HG03342 (cell line): ENCODE measurements at regions not wholly inside any gene's neighbourhood (a gene's known extent, or its start where the extent isn't known, plus 50 kb on each side); places are given as distances from the start of the nearest gene placed in this dataset.

Source experiments
- ATAC-seq: cut with Tn5 transposase; IDR thresholded peaks from one replicate; pipeline ENCODE4 v1.9.1; 2021; ENCODE audit warnings: mild to moderate bottlenecking, moderate library complexity; ENCODE audit not compliant: unreplicated experiment

DNA sequence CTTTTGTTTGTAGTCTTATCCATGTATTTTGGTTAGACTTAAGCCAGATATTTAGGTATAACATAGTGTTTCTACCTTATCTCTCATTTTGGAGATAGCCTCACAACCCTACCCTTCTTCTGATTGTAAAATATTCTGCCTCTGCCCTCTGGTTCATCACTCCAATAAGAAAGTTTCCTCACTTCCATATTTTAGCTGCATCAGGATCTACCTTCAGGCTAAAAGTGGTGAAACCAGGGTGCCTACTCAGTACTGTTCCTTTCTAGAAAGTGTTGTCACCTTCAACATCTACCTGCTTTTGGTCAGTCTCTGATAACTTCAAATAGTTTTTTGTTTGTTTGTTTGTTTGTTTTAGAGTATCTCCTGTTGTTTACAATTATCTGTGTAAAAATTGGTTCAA is 294.6 kb downstream of the ANXA1 start:
- ATAC-seq = no peak

DNA sequence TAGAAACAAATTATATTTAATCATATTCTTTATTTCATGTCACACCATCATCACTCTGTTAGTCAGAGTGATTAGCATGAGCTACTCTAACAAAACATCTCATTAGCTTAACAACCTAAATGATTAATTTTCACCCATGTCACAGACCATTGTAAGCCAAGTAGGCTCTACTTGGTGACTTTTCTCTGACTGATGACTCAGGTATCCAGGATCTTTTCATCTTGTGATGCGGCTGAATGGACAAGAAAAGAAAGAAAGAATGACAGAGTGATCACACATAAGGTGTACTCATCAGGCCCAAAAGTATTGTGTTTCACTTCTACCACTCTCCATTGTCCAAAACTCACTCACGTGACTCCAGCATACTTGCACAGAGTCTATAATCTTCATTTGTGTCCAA is 299.3 kb downstream of the ANXA1 start:
- no peak for ATAC-seq

DNA sequence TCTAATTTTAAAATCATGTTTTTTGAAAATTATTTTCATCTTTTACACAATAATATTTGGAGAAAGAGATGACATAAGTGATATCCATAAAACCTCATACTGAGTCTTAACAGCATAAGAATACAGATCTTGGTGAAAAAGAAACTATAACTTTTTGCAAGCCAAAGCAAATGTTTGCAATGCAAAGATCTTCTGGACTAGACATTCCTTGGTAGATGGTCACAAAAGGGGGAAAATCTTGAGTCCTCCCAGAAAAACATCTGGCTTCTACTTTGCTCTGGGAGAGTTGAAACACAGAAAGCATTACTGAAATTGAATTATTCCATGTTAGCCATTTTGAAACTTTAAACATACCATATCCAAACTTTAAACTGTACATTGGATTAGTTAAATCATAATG is 308.2 kb downstream of the ANXA1 start:
- no peak for ATAC-seq

DNA sequence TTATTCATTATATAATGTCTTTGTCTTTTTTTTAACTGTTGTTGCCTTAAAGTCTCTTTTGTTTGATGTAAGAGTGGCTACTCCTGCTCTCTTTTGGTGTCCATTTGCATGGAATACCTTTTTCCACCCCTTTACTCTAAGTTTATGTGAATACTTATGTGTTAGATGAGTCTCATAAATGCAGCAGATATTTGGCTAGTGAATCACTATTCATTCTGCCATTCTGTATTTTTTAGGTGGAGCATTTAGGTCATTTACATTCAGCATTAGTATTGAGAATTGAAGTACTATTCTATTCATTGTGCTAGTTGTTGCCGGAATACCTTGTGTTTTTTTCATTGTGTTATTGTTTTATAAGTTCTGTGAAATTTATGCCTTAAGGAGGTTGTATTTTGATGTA is 317.1 kb downstream of the ANXA1 start:
- no peak for ATAC-seq

DNA sequence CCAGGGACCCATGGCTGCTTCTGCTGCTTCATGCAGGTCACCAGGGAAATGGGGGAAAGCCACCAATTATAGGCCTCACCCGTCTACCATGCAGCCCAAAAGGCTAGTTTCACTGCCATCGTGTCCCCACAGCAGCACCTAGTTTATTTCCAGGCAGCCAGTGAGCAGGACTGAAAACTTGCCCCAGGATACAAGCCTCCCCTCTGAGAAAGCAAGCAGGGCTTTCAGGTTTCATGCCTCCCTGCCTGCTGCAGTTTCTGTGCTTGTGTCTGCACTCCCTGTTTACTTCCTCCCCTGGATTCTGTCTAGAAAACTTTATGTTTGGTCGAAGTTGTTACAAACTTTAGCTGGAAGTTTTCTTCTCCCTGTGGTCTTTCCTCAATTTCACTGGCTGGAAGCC is 319.1 kb downstream of the ANXA1 start:
- ATAC-seq = no peak

DNA sequence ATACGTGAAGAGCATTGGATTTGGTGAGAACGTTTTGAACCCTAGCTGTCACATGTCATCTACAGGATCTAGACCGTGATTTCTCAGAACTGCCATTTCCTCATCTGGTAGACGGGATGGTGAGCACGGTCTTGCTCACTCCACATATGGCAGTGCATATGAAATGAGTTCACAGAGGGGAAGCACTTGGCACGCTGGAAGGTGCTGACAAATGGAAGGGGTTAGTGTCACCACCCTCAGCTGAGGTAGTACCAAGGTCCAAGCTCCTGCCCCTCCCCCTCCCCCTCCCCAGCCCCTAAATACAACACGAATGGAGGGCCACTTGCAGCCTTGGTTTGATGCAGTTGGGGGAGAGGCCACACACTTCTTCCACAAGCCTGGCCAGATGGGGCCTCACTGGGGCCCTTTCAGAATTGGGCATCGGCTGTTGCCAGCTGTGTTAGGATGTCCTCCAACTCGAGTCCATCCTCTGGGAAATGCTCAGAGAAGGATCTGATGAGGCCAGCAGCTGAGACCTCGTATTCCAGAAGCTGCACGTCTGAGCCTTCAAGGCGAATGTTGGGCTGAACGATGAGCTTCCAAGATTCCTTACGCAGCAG is 322.4 kb downstream of the ANXA1 start:
- no peak for ATAC-seq

DNA sequence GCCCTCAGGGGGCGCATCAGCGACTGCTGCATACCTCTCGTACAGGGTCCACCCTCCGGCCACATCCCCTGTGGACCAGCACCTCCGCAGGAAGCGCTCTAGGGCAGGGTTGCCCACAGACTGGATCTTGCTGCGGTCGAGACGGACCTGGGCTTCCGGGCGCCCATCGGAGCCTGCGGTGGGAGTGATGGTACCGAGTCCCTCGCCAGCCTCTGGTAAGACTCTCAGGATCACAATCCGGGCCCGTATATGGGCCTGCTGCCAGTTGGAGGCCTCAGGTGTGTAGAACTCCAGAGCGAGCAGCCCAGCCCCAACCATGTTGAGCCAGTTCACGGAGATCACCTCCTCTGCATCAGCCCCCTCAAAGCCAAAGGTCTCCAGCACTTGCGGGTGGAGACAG is 323.0 kb downstream of the ANXA1 start:
- ATAC-seq = no peak

DNA sequence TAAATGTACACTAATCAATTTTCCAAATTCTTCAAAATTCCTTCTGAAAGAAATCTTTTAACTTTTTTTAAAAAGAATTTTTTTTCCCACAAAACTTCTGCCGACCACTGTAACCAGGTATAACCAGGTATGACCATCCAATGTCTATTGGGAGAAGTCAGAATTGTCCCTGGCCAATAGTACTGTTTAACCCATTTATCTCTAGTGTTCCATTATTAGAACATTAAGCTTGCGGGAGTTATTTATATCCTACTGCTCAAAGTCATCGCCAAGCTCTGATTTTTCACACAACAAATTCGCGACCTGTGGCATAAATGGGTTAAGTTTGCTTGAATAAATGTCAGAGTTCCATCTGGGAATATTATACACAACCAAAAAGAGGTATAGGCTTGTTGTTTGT is 343.2 kb downstream of the ANXA1 start:
- no peak for ATAC-seq

DNA sequence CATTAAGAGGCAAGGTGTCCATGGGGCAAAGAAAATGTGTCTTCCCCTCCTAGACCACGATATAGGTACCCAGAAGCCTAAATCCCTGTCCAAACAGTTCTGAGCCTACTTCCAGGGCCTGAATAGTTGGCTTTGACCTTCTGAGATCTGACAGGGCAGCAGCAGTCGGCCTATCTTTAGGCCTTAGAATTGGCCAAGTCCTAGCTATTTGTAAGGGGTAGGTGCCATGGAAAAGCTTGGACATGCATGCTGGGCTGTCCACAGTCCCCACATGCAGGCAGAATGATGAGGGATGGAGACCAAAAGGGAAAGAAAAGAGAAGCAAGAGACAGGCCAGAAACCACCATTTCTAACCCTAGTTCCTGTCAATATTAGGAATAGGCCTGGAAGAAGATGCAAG is 346.1 kb downstream of the ANXA1 start:
- ATAC-seq = no peak

DNA sequence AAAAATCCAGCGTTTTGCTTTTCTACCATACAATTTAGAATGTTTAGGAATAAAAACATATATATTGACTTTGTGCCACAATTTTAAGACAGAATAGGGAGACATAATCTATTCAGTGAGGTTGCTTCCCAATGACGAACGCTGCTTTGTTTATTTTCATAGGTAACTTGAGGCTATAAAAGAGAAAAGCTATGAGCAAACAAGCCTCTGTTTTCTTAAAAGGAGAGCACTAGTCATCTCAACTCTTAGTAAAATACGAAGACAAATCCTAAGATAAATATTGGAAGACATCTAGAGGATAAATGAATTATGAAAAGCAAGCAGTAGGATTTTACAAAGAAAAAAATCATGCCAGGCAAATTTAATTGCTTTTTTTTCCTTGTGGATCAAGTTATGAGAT is 363.6 kb downstream of the ANXA1 start:
- no peak for ATAC-seq

DNA sequence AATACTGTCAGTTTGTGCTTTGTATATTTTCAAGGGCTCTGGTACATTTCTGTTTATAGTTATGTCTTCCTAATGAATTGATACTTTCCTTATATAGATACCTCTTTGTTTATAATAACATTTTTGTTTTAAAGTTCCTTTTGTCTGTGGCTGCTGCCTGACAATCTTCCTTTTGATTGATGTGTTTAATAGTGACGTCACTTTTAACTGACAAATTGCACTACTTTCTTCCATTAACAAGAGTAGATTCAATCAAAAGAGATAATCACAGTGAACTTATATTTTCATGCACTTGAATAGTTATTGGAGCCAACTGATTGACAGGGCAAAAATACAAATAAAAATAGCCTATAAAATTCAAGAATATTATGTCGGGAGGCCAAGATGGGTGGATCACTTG is 371.7 kb downstream of the ANXA1 start:
- ATAC-seq = no peak

DNA sequence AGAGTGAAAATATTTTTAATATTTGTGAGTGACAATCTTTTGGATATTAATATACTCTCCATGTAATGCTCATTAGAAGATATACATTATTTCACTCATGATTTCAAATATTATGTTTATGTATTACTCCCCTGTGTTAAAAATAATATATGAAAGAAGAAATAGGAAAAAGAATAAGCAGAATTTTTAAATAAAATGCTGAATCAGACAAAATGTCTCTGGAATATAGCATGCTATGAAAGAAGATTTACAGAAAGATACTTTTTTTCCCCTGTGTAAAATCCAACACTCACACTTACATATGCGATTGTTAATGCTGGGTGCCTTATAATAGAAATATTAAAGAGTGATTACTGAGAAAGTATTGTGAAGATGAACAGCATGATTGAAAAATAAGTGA is 373.7 kb downstream of the ANXA1 start:
- ATAC-seq = no peak

DNA sequence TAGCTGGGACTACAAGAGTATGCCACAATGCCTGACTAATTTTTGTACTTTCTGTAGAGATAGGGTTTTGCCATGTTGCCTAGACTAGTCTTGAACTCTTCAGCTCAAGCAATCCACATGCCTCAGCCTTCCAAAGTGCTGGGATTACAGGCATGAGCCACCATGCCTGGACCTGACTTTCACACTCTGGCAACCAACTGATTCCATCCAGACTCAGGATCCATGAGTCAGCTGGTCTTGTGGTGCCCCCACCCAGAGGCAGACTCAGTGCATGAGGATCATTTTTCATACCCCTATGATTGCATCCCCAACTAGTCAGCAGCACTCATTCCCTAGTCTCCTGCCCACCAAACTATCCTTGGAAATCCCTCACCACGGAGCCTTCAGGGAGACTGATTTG is 375.9 kb downstream of the ANXA1 start:
- no peak for ATAC-seq

DNA sequence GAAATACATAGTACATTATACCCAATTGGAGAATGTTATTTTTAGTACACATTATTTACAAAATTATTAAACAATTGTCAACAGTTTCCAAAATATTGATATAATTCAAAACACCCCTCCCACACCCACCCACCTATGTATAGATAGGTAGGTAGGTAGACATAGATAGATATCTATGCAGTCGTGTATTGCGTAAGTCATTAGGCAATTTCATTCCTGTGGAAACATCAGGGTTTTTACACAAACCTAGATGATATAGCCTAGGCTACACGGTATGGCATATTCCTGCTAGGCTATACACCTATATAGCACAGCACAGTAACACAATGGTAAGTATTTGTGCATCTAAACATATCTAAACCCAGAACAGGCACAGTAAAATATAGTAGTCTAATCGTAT is 377.3 kb downstream of the ANXA1 start:
- no peak for ATAC-seq

DNA sequence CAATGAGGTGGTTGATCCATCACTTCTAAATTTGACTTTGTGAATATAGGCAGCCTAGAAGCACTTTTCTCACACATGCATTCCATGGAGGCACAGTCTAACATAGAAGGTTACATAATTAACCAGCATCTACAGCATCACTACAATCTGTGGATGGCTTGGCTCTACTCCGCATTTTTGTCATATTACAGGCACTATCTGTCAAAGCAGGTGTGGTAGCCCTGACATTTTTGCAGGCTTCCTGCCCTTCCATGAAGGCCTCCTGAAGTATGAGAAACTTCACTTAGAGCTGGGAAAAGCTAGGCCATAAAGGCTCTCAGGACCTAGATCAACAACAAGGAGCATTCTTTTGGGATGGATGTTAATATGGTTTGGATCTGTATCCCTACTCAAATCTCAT is 378.0 kb downstream of the ANXA1 start:
- no peak for ATAC-seq

DNA sequence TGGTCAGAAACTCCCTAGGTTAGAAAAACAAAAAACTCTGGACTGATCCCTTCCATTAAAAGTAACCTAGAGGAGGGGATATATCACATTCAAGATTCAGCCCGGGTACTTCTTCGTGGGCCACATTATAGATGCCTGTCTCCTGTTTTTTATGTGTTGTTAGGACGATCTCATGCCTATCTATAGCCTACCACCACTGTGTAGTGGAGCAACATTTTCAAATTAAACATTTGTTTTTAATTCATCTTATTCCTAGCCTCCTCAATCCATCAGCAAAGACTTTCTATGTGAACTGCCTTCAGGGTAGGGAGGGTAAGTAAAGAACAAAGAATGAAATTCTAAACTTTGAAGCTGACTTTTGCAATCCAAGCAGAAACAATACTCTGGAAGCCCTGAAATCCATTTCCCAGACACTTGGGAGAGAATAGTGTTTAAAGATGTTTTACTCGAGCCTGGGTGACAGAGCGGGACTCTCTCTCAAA is 379.4 kb downstream of the ANXA1 start:
- no peak for ATAC-seq

DNA sequence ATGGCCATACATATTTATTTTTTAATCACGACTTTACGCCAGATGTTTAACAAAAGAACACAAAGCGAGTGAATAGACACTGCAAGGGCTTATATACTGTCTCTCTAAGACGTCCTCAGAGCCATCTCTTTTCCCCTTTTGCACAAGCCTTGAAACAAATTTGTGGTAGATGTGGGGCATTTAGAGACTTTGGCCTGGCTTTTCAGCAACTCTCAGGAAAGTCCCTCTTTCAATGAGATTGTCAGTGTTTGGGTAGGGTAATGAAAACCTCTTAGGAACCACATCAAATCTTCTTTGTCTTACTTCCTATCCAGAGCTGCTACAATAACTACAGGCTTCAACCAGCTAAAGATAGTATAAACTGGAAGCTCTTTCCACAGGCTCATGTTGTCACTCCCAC is 380.0 kb downstream of the ANXA1 start:
- peak; percentile 60 for ATAC-seq

DNA sequence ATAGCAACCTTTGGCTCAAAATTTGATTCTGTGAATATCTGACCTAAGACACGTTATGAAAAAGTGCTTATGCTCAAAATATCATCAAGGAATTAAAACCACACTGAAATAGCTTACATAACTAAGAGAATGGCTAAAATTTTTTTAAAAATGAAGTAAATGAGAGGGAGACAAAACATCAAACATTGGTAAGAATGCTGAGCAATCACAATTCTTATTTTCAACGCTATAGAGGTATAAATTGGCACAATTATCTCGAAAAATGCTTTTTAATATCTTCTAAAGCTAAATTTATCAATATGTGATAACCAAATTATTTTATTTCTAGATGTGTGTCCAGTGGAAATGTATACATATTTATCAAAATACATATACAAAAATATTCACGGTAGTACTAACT is 381.3 kb downstream of the ANXA1 start:
- ATAC-seq = no peak

DNA sequence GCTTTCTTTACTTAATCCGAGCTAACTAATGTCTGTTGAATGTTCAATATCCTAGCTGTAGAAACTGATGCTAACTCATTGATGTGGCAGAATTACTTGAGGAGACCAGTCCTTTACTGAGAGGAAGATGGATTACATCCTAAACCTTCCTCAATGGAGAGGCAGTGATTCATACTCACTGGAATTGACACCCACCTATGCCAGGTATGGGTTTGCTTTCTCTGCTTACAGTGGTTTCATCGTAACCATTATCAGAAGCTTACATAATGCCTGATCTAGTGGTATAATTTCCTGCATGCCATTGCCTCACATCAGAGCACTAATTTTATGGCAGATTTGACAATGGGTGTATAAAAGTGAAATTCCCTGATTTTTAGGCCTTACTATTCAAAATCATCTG is 384.7 kb downstream of the ANXA1 start:
- ATAC-seq = no peak

DNA sequence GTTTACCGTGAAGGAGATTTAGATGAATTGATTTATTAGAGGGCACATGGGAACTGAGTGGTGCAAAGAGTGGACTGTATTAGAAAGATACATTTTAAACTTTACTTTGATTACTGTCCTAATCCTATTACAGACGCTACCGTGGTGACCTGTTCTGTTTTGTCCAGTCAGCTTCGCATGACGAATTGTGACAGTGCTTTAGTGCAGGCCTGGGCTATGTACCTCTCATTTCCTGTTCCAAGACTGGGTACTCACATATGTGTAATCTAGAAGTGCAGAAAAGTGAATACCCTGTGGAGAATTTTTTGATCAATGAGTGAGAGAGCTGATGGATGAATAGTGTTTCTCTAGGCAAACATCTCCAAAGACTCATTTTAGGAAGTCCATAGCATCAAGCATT is 385.9 kb downstream of the ANXA1 start:
- ATAC-seq = no peak

DNA sequence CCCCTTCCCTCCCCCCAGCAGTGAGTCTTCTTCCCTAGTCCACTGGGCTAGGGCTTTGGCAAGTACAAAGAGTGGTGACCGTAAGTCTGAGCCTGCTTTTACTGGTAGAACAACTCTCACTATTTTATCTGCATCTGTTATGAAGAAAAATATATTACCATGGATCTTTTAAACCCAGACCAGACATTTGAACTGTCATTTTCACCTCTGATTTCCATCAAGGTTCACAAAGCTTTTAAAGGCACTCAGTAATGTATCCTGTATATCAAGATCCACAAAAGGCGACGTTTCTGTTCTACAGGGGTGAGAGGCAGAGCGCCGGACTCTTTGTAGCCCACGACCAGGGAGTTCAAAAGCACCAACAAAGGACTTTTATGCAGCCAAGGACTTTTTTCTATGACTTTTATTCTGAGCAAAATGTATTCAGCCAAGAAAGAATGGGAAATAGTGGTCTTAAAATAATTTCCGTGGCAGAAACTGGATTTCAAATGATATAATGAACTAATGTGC is 388.3 kb downstream of the ANXA1 start:
- ATAC-seq = no peak

DNA sequence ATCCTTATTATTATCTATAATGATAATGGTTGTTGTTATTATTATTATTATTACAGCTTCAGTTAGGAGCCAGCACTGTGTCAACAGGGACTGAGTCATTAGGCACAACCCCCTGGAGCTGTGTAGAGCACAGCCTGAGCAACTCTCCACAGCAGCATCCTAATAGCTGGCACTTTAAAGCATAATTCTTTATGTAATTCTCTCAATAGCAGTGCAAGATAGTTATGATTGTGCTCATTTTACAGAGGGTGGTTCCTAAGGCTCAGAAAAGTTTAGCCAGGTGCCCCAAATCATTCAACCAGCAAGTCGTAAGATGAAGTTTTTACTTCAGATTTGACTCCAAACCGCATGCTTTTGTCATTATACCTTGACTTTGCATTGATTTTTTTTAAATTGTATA is 390.3 kb downstream of the ANXA1 start:
- no peak for ATAC-seq

DNA sequence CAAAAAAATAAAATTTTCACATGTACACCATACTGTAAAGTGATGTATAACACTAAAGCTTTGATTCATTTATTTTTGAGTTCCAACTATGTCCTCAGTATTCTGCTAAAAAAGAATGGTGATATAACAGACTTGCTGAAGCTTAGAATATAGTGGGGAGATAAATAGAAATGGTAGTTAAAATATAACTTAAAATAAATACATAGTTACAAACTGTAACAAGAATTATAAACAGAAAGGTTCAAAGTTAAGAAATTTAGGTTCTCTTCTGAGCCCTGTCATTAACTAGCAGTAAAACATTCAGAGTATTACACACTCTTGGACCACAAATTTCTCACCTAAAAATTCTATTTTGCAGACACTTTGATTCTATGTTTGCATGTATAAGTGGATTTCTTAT is 392.1 kb downstream of the ANXA1 start:
- no peak for ATAC-seq
